GM19023 (cell line): ENCODE measurements at regions not wholly inside any gene's neighbourhood (a gene's known extent, or its start where the extent isn't known, plus 50 kb on each side); places are given as distances from the start of the nearest gene placed in this dataset.

Experiments used
- ATAC-seq: cut with Tn5 transposase; IDR thresholded peaks from one replicate; pipeline ENCODE4 v1.9.1; 2021; ENCODE audit warnings: mild to moderate bottlenecking, moderate library complexity; ENCODE audit not compliant: unreplicated experiment

GRCh38 chr2:234286956-234287355 is 209.9 kb downstream of the ARL4C start:
- ATAC-seq, result no peak

DNA sequence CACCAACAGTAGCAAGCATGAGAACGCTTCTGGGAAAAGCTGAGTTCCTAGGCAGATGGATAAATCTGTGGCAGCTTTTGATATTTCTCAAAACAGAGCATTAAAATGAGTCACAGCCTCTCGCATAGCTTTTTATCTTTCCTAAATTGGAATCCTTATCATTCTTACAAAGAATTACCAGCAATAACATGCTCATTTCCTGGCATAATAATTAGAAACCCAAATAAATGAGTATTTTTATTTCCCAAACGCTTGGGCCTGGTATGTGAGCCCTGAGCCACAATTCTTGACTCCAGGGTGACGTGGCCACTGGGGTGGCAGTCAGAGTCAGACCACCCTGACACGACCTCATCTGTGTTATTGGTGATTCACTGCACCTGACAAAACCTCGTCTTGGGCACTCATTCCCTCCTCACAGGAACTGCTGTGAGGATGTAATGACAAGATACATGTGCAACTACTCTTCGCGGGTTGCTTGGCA is 210.7 kb downstream of the ARL4C start:
- ATAC-seq, result no peak

GRCh38 chr2:234285541-234285940 is 211.3 kb downstream of the ARL4C start:
- no peak for ATAC-seq

DNA sequence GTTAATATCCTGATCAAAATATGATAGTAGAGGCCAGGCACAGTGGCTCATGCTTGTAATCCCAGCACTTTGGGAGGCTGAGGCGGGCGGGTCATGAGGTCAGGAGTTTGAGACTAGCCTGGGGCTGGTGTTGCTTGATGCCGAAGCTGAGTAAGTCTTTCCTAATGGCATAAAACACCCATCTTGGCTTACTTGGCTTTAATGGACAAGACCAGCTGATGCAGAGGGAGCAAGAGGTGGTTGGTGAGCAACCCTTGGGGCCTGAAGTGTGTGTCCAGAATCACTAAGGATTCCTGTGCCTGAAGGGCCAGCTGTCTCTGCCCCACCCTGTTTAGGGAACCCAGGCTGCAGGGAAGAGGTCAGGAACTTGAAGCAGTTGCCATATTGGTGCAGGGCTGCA is 217.2 kb downstream of the ARL4C start:
- ATAC-seq, result no peak

DNA sequence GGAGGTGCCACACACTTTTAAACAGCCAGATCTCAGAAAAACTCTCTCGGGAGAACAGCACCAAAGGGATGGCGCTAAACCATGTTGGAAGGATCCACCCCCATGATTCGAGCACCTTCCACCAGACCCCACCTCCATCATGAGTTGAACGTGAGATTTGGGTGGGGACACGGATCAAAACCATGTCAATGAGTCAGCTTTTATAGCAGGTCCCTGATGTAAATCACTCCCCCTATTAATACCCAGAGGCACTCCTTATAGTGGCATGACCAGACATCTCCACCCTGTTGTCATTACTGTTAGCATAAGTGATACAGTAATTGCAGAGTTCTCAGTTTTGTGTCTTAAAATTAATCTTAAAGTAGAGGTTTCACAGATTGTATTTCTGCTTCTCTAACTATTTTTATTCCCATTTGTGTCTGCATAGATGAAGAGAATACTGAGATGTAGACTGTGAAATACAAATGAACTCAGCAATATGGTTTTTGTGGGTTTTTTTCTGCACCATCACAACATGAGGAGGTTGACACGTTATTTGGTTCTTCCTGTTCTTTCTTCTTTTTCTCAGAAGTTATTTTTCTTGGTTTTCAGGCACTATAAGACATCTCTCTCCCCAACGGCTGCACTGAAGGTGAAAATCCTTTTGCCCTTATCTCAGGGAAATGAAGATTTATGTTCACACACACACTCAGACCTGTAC is 218.2 kb downstream of the ARL4C start:
- ATAC-seq, result no peak

- no peak for ATAC-seq
Measured at GRCh38 chr2:234275515-234275914, 221.4 kb downstream of the ARL4C start.

GRCh38 chr2:234273887-234274584 is 222.8 kb downstream of the ARL4C start:
- no peak for ATAC-seq

DNA sequence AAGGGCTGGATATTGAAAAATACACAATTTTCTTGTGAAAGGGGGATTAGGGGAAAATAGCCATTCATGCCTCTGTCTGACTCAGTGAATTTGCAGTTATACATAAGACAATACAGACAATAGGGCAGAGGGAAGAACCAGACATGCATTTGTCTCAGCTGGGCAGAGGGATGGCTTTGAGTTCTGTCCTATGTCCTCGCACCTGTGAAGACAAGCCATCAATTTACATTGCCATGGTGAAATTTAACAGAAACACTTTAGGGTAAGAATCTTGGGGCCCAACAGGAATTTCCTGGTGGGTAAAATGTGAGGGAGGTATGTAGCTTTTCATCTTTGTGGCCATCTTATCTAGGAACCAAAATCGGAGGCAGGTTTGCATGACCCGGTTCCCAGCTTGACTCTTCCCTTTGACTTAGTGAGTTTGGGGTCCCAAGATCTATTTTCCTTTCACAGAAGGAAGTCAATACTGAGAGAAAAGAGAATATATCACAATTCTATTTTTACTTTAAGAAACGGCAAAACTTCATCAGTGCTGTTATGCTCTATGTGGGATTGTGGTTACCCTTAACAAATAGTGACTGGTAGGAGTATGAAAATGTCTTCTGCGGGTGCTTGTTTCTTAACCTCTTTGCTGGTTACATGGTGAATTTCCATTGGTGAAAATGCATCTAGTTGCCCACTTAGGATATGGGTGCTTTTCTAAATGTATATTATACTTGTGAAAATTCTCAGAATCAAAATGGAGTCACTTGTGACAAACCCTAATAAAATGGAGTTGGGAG is 221.8 kb downstream of the SPP2 start:
- ATAC-seq, result no peak

DNA sequence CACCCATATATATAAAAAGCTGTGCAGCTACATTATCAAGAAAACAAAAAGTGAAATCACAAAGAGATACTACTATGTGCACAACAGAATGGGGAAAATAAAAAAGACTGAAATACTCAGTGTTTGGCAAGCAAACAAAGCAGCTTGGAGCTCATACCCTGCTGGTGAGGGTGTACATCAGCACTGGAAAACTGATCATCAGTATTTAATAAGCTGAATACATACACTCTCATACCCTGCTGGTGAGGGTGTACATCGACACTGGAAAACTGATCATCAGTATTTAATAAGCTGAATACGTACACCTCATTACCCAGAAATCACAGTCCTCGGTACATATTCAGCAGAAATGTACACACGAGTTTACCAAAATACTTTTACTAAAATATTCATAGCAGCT is 220.8 kb downstream of the SPP2 start:
- no peak for ATAC-seq

DNA sequence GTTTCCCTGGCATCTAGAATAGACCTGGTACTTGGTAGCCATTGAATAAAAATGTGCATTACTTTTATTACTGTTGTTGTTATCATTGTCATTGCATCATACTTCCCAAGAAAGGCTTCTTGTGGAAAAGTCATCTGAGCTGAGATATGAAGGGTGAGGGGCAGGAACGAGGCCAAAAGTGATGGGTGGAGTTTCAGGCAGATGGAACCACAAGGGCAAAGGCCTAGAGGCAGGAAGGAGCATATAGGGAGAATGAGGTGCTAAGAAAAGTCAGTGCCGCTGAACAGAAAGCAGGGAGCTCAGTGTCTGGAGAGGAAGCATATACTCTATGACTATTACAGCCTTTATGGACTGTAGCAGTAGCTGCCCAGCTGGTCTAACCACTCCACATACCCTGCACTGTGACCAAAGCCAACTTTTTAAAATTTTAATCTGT is 219.3 kb downstream of the SPP2 start:
- ATAC-seq, result no peak

GRCh38 chr2:234267534-234267933 is 217.0 kb downstream of the SPP2 start:
- no peak for ATAC-seq

- no peak for ATAC-seq
Measured at GRCh38 chr2:234266952-234267351, 216.4 kb downstream of the SPP2 start.

- no peak for ATAC-seq
Measured at GRCh38 chr2:234265206-234265605, 214.7 kb downstream of the SPP2 start.

GRCh38 chr2:234261736-234262135 is 211.2 kb downstream of the SPP2 start:
- ATAC-seq, result no peak

DNA sequence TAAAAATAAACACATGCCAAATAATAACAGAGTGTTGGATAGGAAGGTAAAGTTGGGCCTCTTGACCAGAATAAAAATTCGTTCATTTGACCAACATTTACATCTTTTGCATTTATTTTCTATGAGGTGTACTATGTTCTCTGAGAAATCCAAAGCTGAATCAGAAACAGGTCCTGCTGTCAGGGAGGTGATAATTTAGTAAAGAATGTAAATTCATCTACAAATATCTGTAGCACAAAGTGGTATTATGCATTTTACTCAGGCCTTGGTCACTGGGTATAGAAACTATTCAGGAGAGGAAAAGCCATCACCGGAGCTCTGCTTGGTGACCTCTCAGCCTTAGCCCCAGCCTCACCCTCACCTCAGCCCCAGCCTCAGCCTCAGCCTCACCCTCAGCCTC is 208.9 kb downstream of the SPP2 start:
- no peak for ATAC-seq

DNA sequence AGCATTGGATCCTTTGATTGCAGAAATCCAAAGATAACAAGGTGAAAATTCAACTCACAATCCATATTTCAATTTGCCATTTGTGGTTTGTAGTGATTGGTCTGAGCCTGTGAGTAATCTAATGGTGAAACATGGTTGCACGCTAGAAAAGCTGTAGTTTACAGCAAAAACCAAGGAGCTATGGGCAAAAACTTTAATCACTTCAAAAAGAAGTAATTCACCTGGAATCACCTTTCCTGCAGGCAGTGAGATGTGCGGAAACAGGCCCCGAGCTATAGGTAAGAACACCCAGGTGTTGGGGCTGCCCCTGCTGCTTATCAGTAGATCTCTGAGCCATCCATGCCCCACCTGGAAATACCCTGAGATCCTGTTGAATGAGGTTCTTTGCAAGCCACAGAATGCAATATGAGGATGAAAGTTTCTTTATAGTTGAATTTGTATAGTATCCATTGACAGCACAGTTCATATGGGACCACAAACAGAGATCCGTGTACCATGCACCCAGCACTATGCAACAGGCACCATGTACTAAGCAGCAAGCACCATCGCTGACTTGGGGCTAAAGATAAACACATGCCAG is 208.2 kb downstream of the SPP2 start:
- no peak for ATAC-seq

GRCh38 chr2:234257859-234258561 is 207.5 kb downstream of the SPP2 start:
- no peak for ATAC-seq

GRCh38 chr2:234256516-234256915 is 206.0 kb downstream of the SPP2 start:
- ATAC-seq, result no peak

DNA sequence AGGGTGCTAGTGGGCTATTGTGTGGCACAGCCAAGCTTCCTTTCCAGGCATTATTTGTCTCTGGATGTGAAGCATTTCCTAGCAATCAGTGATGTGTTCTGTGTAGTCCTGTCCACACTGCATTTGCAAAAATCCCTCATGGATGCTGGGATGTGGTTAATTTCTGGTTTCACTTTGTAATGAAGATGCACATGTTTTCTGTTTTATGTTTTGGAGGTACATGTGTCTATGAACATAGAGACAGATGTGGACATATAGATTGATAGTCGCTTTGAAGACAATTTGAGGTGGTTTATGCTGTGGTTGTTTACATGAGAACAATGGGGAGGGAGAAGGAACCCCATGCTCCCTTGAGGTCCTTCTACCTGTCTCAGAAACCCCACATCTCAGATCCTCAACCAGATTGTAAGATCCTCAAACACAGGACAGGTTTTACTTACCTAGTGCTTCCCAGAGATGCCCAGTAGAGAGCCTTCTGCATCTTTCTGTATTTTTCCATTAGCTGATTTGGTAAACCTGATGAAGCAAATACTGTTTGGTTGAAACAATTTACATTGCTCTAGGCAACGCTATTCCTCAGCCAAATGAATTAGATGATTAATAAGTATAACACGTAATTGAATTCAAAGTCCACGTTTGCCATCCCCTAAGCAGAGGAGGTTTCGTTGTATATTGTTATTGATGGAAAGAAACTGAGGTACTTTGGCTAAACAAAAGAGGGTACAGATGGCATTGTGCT is 204.4 kb downstream of the SPP2 start:
- no peak for ATAC-seq

GRCh38 chr2:234252772-234253171 is 202.3 kb downstream of the SPP2 start:
- no peak for ATAC-seq
